ENCODE measurements at regions not wholly inside any gene's neighbourhood (a gene's known extent, or its start where the extent isn't known, plus 50 kb on each side); places are given as distances from the start of the nearest gene placed in this dataset.

DNA sequence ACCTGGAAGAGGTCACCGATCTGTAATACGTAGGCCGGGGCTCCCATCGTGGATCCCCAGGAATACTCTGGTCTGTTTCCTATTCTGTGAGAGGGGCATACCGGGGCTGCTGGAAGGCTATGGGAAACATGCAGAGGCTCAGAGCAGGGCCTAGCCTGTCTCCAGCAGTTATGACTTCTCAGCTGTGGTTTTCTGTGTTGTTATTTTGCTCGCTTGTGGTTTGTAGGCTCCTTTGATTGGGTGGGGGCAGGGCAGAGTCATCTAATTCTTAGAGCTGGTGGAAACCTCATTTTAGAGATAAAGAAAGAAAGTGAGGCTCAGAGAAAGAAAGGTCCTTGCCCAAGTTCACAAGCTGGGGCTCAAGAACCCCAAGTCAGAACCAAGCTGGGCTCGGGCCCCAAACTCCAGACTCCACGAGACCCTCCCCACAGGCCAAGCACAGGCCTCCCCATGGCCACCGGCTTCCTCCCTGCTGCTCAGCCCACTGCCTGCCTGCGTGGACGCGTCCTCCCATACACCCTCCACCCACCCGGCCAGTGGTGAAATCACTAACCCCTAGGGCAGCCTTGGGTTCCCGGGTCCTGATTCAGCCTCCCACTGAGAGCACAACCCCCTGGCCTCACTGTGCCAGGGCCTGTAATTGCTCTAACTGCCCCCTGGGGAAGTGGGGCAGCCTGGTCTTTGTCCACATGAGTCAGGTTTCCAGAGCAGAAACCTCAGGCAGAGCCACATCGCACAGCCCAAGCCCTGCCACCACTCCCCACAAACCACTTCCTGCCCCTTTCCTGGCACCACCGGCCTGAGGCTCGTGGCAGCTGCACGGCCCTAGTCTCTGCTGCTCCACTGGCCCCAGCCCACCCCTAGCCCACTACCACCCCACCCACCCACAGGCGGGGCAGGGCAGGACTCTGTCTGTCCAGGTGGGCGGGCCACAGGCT, 270.8 kb downstream of the UACA start:
- peak; percentile 45 for TF ChIP-seq NFIC (IDR thresholded peaks at IDR 0.05)
- 0 out of 2 replicates have a peak, but pooled peaks have one; percentile 37 for TF ChIP-seq TCF12 (IDR thresholded peaks at IDR 0.05; ENCODE audit: low read depth)
- TF ChIP-seq EP300 (IDR thresholded peaks at IDR 0.05; ENCODE audit: borderline replicate concordance) = peak; percentile 30; the same call in 1 of the 2 replicates
- TF ChIP-seq, protein P1, sequence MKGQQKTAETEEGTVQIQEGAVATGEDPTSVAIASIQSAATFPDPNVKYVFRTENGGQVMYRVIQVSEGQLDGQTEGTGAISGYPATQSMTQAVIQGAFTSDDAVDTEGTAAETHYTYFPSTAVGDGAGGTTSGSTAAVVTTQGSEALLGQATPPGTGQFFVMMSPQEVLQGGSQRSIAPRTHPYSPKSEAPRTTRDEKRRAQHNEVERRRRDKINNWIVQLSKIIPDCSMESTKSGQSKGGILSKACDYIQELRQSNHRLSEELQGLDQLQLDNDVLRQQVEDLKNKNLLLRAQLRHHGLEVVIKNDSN (IDR thresholded peaks at IDR 0.05) = no peak
- no peak for TF ChIP-seq CREB1 (IDR thresholded peaks at IDR 0.05; ENCODE audit: low read depth)

DNA sequence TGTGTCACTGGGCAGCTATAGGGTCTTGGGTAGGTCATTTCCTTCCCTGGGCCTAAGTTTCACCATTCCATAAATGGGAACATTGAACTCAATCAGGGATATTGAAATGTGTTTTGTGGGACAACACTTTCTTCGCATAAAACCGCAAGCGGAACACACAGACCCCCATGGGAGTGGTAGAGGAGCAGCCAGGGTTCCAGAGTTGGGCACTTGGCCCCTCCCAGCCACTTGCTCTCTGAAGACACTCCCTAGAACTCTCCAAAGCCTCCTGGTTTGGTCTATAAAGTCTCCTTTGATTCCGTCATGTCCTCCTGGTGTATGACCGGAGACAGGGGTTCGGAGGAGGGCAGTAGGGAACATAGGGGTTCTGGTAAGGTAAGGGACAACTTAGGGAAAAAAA, 271.7 kb downstream of the UACA start:
- TF ChIP-seq ZBTB7A (IDR thresholded peaks at IDR 0.05; ENCODE audit: low read depth) (no peak), YY1 (IDR thresholded peaks at IDR 0.05; ENCODE audit: low read depth) (no peak), EGR1 (IDR thresholded peaks at IDR 0.05) (no peak), NFIC (IDR thresholded peaks at IDR 0.05) (no peak), FOXM1 (IDR thresholded peaks at IDR 0.05; ENCODE audit: borderline replicate concordance, low read depth) (no peak), TCF12 (IDR thresholded peaks at IDR 0.05; ENCODE audit: low read depth) (no peak)

DNA sequence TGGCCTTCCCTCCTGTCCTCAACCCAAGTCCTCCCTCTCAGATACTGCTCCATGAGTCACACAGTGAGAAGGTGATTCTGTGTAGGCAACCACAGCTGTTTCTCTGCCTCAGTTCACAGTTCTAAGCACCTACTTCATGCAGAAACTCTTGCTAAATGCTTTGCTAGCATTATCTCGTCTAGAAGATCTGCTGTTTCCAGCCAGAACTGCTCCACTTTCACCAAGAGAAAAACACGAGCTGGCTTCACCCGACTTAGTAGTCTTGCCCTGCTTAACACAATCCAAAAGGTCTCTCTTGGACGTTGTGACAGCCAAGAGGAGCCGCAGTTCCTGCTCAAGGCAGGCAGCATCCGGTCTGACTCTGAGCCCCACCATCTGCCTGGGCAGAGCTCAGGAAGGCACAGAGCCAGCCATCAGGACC, 272.1 kb downstream of the UACA start:
- TF ChIP-seq, protein P2, sequence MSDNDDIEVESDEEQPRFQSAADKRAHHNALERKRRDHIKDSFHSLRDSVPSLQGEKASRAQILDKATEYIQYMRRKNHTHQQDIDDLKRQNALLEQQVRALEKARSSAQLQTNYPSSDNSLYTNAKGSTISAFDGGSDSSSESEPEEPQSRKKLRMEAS (IDR thresholded peaks at IDR 0.05) = no peak

DNA sequence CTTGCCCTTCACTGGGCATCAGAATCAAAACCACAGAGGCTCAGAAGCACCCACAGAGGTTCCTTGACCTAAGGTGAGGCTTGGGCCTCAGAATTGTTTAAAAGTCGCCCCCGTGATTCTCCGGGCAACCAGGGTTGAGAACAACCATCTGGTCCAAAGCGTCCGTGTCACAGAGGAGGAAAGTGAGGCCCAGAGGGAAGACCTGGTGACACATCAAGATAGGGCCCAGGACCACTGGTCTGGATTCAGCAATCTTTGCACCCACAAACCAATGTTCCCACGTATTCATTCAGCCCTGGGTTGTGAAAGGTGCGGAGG, 272.6 kb downstream of the UACA start:
- TF ChIP-seq, protein P2 (IDR thresholded peaks at IDR 0.05) = no peak

DNA sequence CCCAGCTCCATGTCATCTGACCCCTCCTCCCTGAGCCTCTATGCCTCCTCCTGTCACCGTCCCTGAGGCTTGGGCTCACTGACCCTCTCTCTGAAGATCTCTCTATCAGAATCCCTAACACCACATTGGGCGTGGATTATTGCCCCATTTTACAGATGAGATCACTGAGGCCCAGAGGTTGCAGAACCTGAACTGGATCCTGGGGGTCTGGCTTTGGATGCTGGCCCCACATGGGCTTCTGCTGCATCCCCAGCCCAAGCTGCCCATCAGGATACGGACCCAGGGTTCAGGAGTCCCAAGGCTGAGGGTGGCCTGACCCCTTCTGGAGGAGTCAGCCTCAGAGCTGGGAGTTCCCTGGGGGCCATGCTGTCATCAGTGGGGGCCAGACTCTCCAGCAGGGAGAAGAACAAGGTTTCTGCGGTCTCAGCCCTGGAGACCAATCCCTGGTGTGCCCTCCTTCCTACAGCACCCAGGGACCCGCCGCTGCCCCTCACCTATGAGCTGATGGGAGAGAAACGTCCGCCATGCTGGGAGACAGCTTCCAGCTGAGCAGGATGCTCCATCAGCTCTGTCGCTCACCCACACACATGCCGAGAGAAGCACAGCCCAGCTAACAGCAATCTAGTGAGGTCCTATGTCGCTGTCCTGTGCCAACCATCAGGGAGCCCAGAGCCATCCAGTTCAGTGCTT, 273.1 kb downstream of the UACA start:
- TF ChIP-seq EP300 (IDR thresholded peaks at IDR 0.05; ENCODE audit: borderline replicate concordance) (no peak), CREB1 (IDR thresholded peaks at IDR 0.05; ENCODE audit: low read depth) (no peak), TCF12 (IDR thresholded peaks at IDR 0.05; ENCODE audit: low read depth) (no peak), RAD21 (IDR thresholded peaks at IDR 0.05; ENCODE audit: low read depth) (no peak), NFIC (IDR thresholded peaks at IDR 0.05) (no peak), CEBPB (IDR thresholded peaks at IDR 0.05) (no peak), TAF1 (IDR thresholded peaks at IDR 0.05; ENCODE audit: low read depth) (no peak)
- TF ChIP-seq, protein P1 (IDR thresholded peaks at IDR 0.05) = no peak
- TF ChIP-seq, protein P3, sequence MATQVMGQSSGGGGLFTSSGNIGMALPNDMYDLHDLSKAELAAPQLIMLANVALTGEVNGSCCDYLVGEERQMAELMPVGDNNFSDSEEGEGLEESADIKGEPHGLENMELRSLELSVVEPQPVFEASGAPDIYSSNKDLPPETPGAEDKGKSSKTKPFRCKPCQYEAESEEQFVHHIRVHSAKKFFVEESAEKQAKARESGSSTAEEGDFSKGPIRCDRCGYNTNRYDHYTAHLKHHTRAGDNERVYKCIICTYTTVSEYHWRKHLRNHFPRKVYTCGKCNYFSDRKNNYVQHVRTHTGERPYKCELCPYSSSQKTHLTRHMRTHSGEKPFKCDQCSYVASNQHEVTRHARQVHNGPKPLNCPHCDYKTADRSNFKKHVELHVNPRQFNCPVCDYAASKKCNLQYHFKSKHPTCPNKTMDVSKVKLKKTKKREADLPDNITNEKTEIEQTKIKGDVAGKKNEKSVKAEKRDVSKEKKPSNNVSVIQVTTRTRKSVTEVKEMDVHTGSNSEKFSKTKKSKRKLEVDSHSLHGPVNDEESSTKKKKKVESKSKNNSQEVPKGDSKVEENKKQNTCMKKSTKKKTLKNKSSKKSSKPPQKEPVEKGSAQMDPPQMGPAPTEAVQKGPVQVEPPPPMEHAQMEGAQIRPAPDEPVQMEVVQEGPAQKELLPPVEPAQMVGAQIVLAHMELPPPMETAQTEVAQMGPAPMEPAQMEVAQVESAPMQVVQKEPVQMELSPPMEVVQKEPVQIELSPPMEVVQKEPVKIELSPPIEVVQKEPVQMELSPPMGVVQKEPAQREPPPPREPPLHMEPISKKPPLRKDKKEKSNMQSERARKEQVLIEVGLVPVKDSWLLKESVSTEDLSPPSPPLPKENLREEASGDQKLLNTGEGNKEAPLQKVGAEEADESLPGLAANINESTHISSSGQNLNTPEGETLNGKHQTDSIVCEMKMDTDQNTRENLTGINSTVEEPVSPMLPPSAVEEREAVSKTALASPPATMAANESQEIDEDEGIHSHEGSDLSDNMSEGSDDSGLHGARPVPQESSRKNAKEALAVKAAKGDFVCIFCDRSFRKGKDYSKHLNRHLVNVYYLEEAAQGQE (IDR thresholded peaks at IDR 0.05; ENCODE audit: low read depth) = no peak
- TF ChIP-seq, protein P2 (IDR thresholded peaks at IDR 0.05) = no peak

DNA sequence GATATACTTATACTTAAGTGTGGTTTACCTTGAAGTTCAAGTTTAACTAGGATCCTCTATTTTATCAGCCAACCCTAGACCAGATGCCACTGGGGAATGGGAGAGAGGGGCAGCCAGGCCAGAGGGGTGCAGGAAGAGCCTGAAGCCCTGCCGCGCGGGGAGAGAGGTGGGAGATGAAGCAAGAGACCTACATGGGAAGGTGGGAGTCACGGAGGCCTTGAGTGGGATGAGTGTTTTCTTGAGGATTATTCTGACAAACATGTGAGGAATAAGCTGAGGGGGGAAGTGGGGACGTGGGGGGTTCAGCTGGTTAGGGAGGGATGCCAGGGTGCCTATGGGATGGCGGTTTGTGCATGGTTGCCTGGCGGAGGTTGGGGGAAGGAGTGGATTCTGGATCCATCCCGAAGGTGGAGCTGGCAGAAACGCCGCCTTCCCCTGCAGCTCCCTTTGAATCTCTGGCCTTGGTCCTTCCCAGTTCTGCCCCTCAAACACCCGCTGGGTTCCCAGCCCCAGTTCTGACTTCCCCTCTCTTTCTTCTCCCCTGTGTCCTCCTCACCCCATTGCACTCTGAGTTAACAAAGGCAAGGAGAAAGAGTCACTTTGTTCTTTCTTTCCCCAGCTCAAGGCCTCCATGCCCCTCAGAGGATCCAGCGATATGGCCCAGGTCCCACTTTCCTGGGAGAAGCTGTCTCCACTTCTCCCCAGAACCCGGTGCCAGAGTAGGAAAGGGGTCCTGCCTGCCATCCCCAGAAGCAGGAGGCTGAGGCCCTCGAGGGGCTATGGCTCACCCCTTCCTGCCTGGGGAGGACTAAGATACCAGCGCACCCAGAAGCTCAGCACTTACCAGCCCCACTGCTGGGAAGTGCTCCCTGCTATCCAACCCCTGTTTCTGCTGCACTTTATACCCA, 274.2 kb downstream of the UACA start:
- TF ChIP-seq, protein P3 (IDR thresholded peaks at IDR 0.05; ENCODE audit: low read depth) = no peak
- TF ChIP-seq EP300 (IDR thresholded peaks at IDR 0.05; ENCODE audit: borderline replicate concordance) (no peak), TEAD4 (IDR thresholded peaks at IDR 0.05) (no peak), TCF12 (IDR thresholded peaks at IDR 0.05; ENCODE audit: low read depth) (no peak), CREB1 (IDR thresholded peaks at IDR 0.05; ENCODE audit: low read depth) (no peak), EGR1 (IDR thresholded peaks at IDR 0.05) (no peak), CEBPB (IDR thresholded peaks at IDR 0.05) (no peak), TAF1 (IDR thresholded peaks at IDR 0.05; ENCODE audit: low read depth) (no peak), ZBTB7A (IDR thresholded peaks at IDR 0.05; ENCODE audit: low read depth) (no peak), RAD21 (IDR thresholded peaks at IDR 0.05; ENCODE audit: low read depth) (no peak), YY1 (IDR thresholded peaks at IDR 0.05; ENCODE audit: low read depth) (no peak), NFIC (IDR thresholded peaks at IDR 0.05) (no peak), FOXM1 (IDR thresholded peaks at IDR 0.05; ENCODE audit: borderline replicate concordance, low read depth) (no peak)
- TF ChIP-seq, protein P2 (IDR thresholded peaks at IDR 0.05) = no peak
- TF ChIP-seq, protein P1 (IDR thresholded peaks at IDR 0.05) = no peak

All from Ishikawa (cell line).